Pulmonary artery endothelial cell (primary cell): ENCODE measurements at regions not wholly inside any gene's neighbourhood (a gene's known extent, or its start where the extent isn't known, plus 50 kb on each side); places are given as distances from the start of the nearest gene placed in this dataset.
"Not testable (repeated sequence)": the region's sequence is repeated elsewhere in the genome, so short reads cannot be mapped to it uniquely, and the experiment has no call there.

Experiments used
- DNase-seq: peaks from one replicate; pipeline ENCODE4 v3.0.0-alpha.2; 2011; ENCODE audit warnings: low read depth, low spot score

DNA sequence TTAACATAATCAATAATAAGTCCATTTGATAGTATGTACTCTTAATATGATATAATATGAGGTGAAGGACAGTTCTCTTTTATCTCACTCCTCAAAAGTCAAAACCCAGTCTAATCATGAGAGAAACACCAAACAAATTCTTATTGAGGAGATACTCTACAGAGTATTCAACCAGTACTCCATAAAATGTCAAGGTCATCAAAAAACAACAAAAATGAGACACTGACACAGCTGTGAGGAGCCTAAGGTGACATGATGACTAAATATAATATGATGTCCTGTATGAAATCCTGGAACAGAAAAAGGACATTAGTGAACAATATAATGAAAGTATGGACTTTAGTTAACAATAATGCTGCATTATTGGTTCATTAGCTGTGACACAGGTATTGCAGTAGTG is 675.1 kb downstream of the HTR1B start:
- no peak for DNase-seq

DNA sequence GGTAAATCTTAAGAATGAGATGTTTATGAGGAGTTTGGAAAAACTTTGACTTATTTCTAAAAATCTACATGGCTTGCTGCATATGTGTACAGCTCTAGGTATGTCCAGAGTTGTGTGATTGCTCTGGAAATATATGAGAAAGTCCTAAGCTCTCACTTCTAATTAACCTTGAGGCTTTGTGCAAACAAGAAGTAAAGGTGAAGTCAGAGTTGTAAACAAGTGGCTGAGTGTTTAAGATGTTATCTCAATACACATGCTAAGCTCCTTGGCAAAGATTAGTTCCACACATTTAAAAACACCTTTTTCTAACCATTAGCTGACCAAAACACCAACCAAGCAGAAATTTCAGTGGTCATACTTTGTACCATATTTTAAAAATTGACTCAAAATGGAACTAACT is 684.2 kb downstream of the HTR1B start:
- no peak for DNase-seq

DNA sequence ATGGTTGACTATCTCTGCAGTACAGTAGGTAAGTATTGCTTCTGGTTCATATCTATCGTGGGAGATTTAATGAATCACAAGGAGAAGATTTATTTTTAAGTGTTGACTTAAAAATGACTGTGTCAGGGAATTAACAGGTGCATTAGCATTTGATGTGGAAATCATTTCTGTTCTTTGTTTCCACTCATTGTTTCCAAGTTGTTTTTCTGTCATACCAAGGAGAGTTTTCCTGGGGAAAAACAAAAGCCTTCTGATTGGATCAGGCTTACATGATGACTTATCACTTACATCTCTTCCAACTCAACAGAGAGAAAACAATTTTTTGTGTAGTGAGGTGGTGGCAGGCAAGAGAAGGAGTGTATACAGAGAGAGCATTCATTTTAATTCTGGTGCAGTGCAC is 686.4 kb downstream of the HTR1B start:
- peak; percentile 32 for DNase-seq

DNA sequence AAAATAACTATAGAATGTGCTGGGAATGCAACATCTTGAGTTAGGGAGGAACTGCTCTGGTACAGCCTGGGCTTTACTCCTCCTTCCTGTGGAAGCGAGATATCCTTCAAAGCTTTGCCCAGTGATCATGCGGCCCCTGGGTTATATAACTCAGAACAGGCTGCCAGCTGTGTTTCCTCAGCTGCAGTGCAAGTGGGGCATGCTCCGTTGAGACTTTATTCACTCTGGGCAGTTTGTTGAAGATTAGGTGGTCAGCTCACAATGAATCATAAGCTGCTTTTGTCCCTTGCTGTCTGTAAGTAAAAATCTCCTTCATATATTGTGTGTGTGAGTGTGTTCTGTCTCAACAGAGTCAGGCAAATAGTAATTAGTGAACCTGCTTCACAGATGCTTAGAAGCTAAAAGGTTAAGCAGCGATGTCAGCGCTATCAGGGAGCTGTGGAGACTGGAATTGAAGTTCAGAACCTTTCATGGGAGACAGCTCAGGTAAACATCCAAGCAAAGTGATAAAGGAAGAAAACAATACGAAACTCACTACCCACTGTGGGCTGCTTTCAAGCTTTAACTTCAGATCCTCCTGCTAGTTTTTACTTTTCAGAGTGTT is 688.4 kb downstream of the HTR1B start:
- no peak for DNase-seq

DNA sequence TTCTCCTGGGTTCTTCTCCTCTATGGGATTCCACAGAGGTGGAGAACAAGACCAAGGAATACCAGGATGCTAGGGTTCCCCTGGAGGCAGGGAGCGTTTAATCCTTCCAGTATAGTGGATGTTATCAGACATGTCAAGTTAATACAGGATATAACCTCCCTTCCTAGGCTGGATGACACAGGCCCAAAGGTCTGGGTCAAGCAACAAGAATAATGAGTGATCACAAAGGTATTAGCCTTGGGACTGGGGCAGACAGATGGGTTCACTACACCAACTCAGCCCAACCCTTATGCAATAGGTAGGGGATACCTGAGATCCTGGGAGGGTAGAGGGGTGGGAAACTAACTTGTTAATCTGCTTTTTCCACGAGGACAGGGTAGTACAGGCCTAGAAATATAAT is 690.3 kb downstream of the HTR1B start:
- DNase-seq = no peak

DNA sequence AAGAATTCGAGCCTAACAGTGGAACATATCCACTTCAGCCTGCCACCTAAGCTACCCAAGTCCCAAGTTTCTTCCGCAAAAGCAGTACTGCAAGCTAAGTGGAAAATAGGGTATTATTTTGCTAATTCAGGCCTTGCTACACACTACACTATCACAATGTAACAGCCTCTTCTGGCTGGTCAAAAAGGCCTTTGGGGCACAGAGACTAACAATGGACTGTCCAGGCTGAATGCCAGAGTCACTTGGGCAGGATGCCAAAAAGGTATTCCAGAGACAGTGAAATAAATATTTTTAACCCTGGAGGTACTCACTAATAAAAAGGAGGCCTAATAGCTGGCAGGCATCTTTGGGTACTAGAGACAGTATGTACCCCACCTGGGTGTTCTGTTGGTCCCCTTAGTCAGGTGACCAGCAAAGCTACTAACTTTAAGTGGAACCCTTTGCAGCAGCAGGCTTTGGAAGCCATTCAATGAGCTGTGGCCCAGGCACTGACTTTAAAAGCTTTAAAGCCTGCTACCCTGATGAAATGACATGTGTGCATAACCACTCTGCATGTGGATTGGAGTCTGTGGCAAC is 692.1 kb downstream of the HTR1B start:
- peak; percentile 51 for DNase-seq

DNA sequence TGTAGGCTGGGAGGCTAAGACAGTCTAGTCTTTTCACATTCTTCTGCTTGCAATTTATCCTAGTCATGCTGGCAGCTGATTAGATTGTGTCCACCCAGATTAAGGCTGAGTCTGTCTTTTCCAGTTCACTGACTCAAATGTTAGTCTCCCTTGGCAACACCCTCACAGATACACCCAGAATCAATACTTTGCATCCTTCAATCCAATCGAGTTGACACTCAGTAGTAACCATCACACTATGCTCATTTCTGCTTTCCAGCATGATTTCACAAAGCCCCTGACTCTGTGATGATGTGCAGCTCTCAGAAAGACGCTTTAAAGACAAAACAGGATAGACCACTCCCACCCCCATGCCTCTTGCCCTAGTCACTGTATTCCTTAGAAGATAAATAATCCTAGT is 693.0 kb downstream of the HTR1B start:
- DNase-seq = no peak

DNA sequence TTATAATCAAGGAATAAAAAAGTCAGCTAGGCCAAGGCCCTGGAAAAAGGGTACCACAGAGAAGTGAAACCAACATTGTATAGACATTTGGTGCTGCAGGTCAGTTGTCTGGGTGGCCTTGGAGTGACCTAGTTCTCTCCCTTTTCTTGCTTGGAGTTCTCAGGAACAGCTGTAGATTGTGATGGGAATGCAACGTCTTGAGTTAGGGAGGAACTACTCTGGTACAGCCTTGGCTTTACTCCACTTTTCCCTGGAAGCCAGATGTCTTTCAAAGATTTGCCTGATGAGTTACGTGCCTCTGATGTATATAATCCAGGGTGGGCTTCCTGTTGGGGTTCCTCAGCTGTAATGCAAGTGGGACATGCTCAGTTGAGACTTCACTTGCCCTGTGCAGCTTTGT is 694.7 kb downstream of the HTR1B start:
- DNase-seq = no peak

DNA sequence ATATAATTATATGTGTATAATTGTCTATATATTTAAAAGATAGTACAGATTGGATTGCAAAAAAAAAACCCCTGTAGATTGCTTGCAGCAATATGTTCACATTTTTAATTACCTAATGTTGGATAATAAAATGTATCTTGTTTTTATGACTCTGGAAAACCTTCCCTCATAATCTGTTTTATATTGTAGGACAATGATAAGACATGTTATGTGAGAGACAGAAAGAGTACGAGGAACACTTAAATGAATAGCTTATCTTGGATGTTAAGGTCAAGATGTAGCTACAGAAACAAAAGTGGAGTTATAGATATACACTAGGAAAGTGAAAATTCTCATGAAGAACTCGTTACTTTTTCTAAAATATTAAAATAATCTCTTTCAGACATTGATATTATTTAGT is 691.6 kb upstream of the IMPG1 start:
- DNase-seq = no peak

DNA sequence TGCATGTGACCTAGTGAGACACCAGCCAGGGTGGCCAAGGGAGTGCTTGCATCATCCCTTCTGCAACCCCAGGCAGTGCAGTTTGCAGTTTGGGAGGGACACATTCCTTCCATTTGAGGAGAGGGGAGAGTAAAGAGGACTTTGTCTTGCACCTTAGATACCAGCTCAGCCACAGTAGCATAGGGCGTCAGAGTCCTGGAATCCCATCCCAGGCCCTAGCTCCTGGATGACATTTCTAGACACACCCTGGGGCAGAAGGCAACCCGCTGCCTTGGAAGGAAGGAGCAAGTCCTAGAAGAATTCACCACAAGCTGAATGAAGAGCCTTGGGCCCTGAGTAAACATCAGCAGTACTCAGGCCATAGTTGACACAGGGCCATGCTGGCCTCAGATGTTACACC is 680.4 kb upstream of the IMPG1 start:
- DNase-seq = no peak

DNA sequence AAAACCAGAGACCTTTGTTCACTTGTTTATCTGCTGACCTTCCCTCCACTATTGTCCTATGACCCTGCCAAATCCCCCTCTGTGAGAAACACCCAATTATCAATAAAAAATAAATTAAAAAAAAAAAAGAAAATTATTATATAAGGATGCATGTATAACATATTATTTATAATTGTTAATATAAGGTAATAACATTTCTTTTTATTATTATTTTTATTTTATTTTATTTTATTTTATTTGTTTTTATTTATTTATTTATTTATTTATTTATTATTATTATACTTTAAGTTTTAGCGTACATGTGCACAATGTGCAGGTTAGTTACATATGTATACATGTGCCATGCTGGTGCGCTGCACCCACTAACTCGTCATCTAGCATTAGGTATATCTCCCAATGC is 672.9 kb upstream of the IMPG1 start:
- DNase-seq = not testable (repeated sequence)

DNA sequence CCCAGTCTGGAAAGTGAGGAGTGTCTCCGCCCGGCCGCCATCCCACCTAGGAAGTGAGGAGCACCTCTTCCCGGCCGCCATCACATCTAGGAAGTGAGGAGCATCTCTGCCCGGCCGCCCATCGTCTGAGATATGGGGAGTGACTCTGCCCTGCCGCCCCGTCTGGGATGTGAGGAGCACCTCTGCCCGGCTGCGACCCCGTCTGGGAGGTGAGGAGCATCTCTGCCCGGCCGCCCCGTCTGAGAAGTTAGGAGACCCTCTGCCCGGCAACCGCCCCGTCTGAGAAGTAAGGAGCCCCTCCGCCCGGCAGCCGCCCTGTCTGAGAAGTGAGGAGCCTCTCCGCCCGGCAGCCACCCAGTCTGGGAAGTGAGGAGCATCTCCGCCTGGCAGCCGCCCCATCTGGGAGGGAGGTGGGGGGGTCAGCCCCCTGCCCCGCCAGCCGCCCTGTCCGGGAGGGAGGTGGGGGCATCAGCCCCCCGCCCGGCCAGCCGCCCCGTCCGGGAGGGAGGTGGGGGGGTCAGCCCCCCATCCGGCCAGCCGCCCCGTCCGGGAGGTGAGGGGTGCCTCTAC is 671.8 kb upstream of the IMPG1 start:
- DNase-seq = not testable (repeated sequence)

DNA sequence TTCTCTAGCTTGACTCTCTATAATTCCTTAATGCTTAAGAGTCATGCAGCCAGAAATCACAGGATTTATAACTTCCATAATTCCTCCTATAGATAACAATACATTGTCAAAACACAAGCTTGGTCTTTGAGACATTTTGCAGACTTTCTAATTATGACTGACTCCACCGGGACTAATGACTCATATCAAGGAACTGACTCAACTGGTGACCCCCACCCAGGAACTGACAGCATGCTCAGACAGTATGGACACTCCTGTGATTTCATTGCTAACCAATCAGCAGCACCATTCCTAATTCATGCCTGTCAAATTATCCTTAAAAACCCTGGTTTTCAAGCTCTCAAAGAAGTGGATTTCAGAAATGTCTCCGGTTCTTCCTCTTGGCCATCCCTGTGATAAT is 670.5 kb upstream of the IMPG1 start:
- DNase-seq = no peak

DNA sequence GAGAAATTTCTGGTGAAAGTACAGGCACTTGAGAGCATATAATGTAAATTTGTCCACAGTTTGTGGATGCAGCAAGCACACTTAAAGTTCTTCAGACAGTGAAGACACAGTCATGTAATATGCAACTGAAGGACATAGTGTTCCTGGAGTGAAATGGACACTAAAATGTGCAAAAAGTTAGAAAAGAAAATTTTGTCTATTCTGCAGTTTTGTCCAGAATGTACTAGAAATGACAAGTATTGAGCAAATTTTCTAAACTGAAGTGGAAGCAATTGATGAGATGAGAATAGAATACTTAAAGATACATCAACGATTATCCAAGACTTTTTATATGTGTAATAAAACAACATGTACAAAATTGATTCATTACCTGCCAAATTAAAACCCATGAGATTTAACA is 647.0 kb upstream of the IMPG1 start:
- no peak for DNase-seq

DNA sequence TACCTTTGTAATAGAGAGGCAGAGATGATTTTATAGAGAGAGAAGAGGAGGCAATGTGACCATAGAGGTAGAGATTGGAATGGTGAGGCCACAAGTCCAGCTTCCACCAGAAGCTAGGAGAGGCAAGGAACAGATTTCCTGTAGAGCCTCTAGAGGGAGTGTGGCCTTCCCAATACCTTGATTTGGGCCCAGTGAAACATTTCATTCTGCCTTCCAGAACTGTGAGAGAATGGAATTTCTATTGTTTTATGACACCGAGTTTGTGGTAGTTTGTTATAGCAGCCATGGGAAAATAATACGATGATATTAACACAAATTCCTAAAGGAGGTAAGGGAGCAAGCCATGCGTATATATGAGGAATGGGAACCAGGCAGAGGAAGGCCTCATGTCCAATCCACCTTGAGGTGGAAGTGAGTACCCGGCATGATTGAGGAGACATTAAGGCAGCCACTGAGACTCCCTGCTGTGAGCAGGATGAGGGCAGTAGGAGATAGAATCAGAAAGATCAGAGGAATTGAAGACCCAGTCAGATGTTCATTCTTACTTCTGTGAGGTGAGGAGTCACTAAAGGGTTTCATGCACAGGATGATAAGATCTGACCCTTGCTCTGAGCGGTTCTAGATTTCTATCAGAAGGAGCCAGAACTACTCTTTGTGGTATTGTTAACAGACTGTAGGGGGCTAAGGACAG is 636.3 kb upstream of the IMPG1 start:
- no peak for DNase-seq

DNA sequence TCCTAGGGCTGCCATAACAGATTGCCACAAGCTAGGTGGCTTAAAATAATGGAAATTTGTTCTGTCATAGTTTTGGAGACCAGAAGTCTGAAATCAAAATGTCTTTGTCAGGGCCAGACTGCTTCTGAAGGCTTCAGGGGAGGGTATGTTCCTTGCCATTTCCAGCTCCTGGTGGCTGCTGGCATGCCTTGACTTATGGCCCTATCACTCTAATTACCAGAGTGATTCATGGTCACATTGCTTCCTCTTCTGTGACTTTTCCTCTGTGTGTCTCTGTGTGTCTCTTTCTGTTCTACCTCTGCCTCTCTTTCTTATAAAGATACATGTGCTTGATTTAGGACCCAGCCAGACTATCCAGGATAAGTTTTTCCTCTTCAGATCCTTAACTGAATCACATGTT is 635.2 kb upstream of the IMPG1 start:
- no peak for DNase-seq

DNA sequence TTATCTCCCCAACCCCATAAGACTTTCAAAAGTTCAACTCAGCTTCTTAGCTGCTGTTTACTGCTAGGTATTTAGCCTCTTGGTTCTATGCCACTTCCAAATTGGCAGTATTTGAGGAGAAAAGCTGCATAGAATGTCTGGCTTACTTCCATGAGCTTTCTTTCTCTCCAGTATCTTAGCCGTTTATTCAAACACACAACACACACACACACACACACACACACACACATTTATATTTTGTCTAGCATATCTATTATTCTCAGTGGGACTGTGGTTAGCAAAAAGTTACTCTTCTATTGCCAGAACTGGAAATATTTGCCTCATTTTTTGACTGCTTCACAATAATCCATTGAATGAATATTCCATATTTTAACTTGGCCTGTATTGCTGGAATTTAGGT is 634.2 kb upstream of the IMPG1 start:
- DNase-seq = no peak

DNA sequence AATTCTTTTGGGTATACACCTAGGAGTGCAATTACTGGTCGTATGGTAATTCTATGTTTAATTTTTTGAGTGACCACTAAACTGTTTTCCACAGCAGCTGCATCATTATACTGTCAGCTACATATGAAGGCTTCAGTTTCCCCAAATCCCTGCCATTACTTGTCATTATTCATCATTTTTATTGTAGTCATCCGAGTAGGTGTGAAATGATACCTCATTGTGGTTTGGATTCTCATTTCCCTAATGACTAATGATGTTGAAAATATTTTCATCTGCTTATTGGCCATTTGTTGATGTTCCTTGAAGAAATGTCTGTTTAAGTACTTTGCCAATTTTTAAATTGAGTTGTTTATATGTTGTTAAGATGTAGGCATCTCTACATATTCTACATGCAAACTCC is 633.6 kb upstream of the IMPG1 start:
- DNase-seq = no peak

DNA sequence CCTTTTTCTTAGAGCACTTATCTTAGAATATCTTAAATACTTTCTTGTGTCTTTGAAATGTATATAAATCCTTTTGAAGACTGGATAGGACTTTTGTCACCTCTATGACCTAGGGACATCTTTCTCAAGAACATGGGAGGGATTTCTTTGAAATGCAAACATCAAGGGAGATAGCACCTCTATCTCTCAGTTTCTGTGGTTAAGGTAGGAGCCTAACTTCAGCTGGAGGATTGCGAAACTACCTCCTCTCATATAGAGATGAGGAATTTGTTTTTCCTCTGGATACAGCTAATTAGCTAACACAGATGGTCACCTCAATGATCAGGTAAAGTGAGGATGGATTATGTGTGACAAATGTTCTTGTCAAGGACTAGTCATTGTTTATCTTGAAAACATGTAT is 631.3 kb upstream of the IMPG1 start:
- no peak for DNase-seq

DNA sequence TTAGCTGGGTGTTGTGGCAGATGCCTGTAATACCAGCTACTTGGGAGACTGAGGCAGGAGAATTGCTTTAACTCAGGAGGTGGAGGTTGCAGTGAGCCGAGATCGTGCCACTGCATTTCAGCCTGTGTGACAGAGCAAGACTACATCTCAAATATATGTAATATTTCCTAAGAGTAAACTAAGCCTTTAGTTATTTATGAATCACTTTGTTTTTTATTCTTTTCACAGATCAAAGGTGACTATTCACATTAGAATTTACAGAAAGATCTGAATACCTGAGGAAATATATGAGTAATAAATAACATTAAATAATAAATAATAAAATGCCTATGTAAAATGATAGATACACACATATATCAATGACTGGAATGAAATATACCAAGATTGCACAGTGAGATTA is 630.8 kb upstream of the IMPG1 start:
- DNase-seq = no peak

DNA sequence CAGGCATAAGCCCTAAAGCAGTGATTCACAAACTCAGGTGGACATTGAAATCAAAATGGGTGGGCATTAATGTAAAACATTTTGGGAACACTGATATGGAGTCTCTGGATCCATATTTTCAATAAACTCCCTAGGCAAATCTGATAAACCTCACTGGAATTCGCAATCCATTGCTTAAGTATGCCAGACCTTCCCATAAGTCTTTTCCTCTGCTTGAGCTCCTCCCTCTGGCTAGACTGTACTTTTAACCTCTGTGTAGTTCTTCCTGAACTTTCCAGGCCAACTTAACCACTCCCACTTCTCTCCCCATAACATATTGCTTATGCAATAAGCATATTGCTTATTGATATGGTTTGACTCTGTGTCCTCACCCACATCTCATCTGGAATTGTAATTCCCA is 629.7 kb upstream of the IMPG1 start:
- DNase-seq = no peak

DNA sequence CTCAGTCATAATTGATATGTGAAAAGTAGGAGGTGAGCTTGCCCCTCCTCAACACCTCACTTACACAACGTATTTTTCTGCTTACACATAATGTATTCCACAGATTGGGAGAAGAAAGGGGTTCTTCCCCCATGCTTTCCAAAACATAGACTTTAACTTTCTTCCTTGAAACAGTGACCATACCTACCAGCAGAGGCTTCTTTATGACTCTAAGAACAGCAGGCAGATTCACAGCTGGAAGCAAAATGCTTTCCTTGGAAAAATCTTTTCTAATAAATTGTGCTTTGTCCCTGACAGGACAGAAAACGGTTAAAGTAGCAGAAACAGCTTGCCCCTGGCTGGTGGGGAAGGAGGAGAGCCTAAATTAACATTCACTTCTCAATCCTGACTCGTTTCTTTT is 629.1 kb upstream of the IMPG1 start:
- no peak for DNase-seq

DNA sequence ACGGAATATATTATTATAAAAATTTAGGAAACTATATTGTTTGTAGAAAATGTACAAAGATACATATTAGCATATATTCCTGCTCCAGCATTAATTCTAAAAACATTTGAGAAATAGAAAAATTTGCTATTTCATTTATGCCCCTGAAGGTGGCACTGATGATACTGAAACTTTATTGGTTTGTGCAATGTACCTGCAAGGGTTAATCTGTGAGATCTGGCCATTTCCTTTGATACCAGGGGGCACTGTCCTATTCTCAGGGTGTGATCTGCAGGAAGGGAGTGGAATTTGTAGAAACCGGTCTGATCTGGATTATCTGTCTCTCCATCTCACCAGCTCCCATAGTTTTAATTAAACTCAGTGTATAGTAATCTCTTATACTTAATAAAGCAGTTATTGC is 625.1 kb upstream of the IMPG1 start:
- no peak for DNase-seq
